Endothelial cell of umbilical vein (primary cell): ENCODE measurements at regions not wholly inside any gene's neighbourhood (a gene's known extent, or its start where the extent isn't known, plus 50 kb on each side); places are given as distances from the start of the nearest gene placed in this dataset.

Source experiments
- BruUV-seq: library from RNA; stranded (reverse); fragments of 400-500 nt; replicated peaks from 2 replicates; lab custom pipeline; 2021; lab: Mats Ljungman, UMichigan
- CTCF ChIA-PET: fragments of 300-600, 350-600 bp; sonication (Branson Sonifier 250); formaldehyde crosslinking; loops from one replicate; lab custom pipeline; 2021; ENCODE audit warnings: antibody characterized with exemption, inconsistent platforms; lab: Charles Lee
- POLR2A ChIA-PET: fragments of 300-600, 350-600 bp; sonication (Branson Sonifier 250); formaldehyde crosslinking; loops from one replicate; lab custom pipeline; 2021; ENCODE audit warnings: antibody characterized with exemption, inconsistent platforms; lab: Charles Lee
- DNase-seq: peaks from one replicate; pipeline ENCODE4 v3.0.0-alpha.2; 2011; ENCODE audit warnings: low read depth, low spot score
- FAIRE-seq: peaks from 2 replicates; lab custom pipeline; 2011; peaks lifted over from hg19 to GRCh38; lab: Jason Lieb, UNC
- H2AFZ ChIP-seq: 2 replicates; pipeline ENCODE4 v1.6.0; 2012; ENCODE audit warnings: low read depth, low read length, control low read depth, inconsistent platforms
- H3K27ac ChIP-seq: 2 replicates; pipeline ENCODE4 v1.5.1; 2011; ENCODE audit warnings: low read depth, mild to moderate bottlenecking, control low read depth, low read length, moderate library complexity; ENCODE audit not compliant: insufficient read depth
- H3K27me3 ChIP-seq, 2 experiments: 2 replicates each; pipeline versions ENCODE4 v1.6.0 to v1.6.1; 2011; ENCODE audit warnings: low read length in 2 of 2, mixed read lengths in 1 of 2; ENCODE audit not compliant: control insufficient read depth in 2 of 2, insufficient read depth in 2 of 2
- H3K36me3 ChIP-seq, 2 experiments: 2 replicates in 1 of 2; 3 replicates in 1 of 2; pipeline ENCODE4 v1.5.1; 2011; ENCODE audit warnings: low read length in 2 of 2, mild to moderate bottlenecking in 1 of 2, moderate library complexity in 1 of 2; ENCODE audit not compliant: control insufficient read depth in 2 of 2, insufficient read depth in 2 of 2; ENCODE audit errors: extremely low read depth in 1 of 2
- H3K4me1 ChIP-seq: 3 replicates; pipeline ENCODE4 v1.5.1; 2011; ENCODE audit warnings: mild to moderate bottlenecking, low read length; ENCODE audit not compliant: control insufficient read depth, insufficient read depth; ENCODE audit errors: extremely low read depth
- H3K4me2 ChIP-seq: 2 replicates; pipeline ENCODE4 v1.6.1; 2011; ENCODE audit warnings: low read length, control low read depth, mixed read lengths; ENCODE audit not compliant: insufficient read depth
- H3K4me3 ChIP-seq, 3 experiments: fragments of 200-600 bp in 1 of 3; sonication (generic), shearing (Covaris generic) in 1 of 3; replicated peaks in 1 of 3; 2 replicates each; pipeline ENCODE4 v1.5.1; 2011 to 2016; ENCODE audit warnings: control low read depth in 3 of 3, low read length in 3 of 3, mild to moderate bottlenecking in 2 of 3, inconsistent platforms in 1 of 3, low read depth in 1 of 3, moderate library complexity in 1 of 3; ENCODE audit not compliant: insufficient read depth in 1 of 3
- H3K79me2 ChIP-seq: 2 replicates; pipeline ENCODE4 v1.6.0; 2012; ENCODE audit warnings: low read length, inconsistent platforms; ENCODE audit not compliant: control insufficient read depth, insufficient read depth
- H3K9ac ChIP-seq: replicated peaks from 2 replicates; pipeline ENCODE3; 2011; ENCODE audit warnings: low read length, control low read depth; ENCODE audit not compliant: insufficient read depth; ENCODE audit errors: extremely low read depth
- H3K9me1 ChIP-seq: replicated peaks from 3 replicates; pipeline ENCODE4 v1.6.0; 2011; ENCODE audit warnings: mild to moderate bottlenecking, low read length; ENCODE audit not compliant: control insufficient read depth, insufficient read depth; ENCODE audit errors: extremely low read depth
- H3K9me3 ChIP-seq: replicated peaks from 2 replicates; pipeline ENCODE4 v1.5.1; 2012; ENCODE audit warnings: low read length, inconsistent platforms; ENCODE audit not compliant: control insufficient read depth, insufficient read depth
- H4K20me1 ChIP-seq: replicated peaks from 2 replicates; pipeline ENCODE3; 2011; ENCODE audit warnings: mild to moderate bottlenecking, low read length; ENCODE audit not compliant: control insufficient read depth, insufficient read depth; ENCODE audit errors: extremely low read depth
- CTCF ChIP-seq, 2 donors: IDR thresholded peaks; 1 replicate in 1 of 2; 2 replicates in 1 of 2; pipeline ENCODE4 v1.5.1; 2011; ENCODE audit warnings: low read length in 2 of 2, mild to moderate bottlenecking in 2 of 2, moderate library complexity in 2 of 2, control low read depth in 1 of 2, inconsistent platforms in 1 of 2, low read depth in 1 of 2; ENCODE audit not compliant: insufficient read depth in 1 of 2; ENCODE audit errors: extremely low read depth in 1 of 2
- EZH2 ChIP-seq: IDR thresholded peaks from 2 replicates; pipeline ENCODE4 v1.6.1; 2012; ENCODE audit warnings: borderline replicate concordance, low read depth, mild to moderate bottlenecking, moderate library complexity, low read length, inconsistent platforms; ENCODE audit not compliant: severe bottlenecking
- FOS ChIP-seq: IDR thresholded peaks from 2 replicates; pipeline ENCODE4 v1.6.1; 2011; ENCODE audit warnings: mild to moderate bottlenecking, low read length, moderate library complexity, borderline replicate concordance; ENCODE audit not compliant: insufficient read depth
- GATA2 ChIP-seq: IDR thresholded peaks from 2 replicates; pipeline ENCODE4 v1.7.0; 2011; ENCODE audit warnings: low read depth, mild to moderate bottlenecking, moderate library complexity, mixed read lengths, low read length; ENCODE audit not compliant: insufficient read length, insufficient read depth
- JUN ChIP-seq: IDR thresholded peaks from 2 replicates; pipeline ENCODE4 v1.6.1; 2011; ENCODE audit warnings: borderline replicate concordance, low read depth; ENCODE audit not compliant: insufficient read length, insufficient read depth
- MYC ChIP-seq: IDR thresholded peaks from one replicate; pipeline ENCODE4 v1.6.1; 2011; ENCODE audit warnings: mild to moderate bottlenecking, low read depth, low read length
- POLR2A ChIP-seq: IDR thresholded peaks from 2 replicates; pipeline ENCODE4 v1.6.1; 2012; ENCODE audit warnings: low read depth, mild to moderate bottlenecking, control low read depth, low read length
- POLR2AphosphoS5 ChIP-seq: IDR thresholded peaks from 2 replicates; pipeline ENCODE4 v1.6.1; 2012; ENCODE audit warnings: low read depth, mild to moderate bottlenecking, control low read depth, low read length, moderate library complexity; ENCODE audit not compliant: insufficient read depth
- dilution Hi-C: fragments of 300-500 bp; cut with MboI; formaldehyde crosslinking; loops from one replicate; pipeline ENCODE4 v1.15.0; 2019; ENCODE audit warnings: low sequenced_read_pairs; ENCODE audit not compliant: extremely low pct_ligation_motif_present
- intact Hi-C: fragments of 100-400 bp; cut with micrococcal nuclease; formaldehyde crosslinking; loops from one replicate; pipeline ENCODE4 v1.10.0; 2022
- TF ChIP-seq, protein P1 (sequence below): IDR thresholded peaks from 2 replicates; pipeline ENCODE4 v1.6.1; 2011; ENCODE audit not compliant: insufficient read depth, insufficient read length

DNA sequence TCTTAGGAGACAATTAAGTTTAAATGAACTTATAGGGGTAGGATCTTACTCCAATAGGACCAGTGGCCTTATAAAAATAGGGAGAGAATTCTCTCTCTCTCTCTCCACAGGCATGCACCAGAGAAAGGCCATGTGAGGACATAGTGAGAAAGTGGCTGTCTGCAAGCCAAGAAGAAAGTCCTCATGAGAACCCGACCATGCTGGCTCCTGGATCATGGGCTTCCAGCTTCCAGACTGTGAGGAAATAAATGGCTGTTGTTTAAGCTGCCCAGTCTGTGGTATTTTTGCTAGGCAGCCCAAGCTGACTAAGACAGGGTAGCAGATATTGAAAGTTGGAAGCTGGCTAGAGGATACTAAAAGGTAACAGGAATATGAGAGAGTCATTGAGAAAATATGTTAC lies 454.0 kb downstream of the NBAS start:
- intact Hi-C loops (no loop called here), dilution Hi-C loops (no loop called here)
- no peak for FAIRE-seq
- no peaks in the 10 kb centered on the region for H3K79me2 ChIP-seq
- H3K4me1 ChIP-seq = no peaks in the 10 kb centered on the region
- no peak overlapping the region for H3K4me3 ChIP-seq
- no peaks in the 10 kb centered on the region for H3K27me3 ChIP-seq
- no peaks in the 10 kb centered on the region for H3K36me3 ChIP-seq
- ChIA-PET POLR2A (no interaction called here), CTCF (no interaction called here)
- no peak overlapping the region for H2AFZ ChIP-seq
- H3K27ac ChIP-seq = no peak overlapping the region
- H3K9me1 ChIP-seq = no peaks in the 10 kb centered on the region
- no peak overlapping the region for H3K9ac ChIP-seq
- no peak for TF ChIP-seq GATA2
- no peak overlapping the region for H3K4me2 ChIP-seq
- BruUV-seq = no TSS peak
- no peak for DNase-seq
- H3K9me3 ChIP-seq = no peaks in the 10 kb centered on the region
- no peaks in the 10 kb centered on the region for H4K20me1 ChIP-seq

DNA sequence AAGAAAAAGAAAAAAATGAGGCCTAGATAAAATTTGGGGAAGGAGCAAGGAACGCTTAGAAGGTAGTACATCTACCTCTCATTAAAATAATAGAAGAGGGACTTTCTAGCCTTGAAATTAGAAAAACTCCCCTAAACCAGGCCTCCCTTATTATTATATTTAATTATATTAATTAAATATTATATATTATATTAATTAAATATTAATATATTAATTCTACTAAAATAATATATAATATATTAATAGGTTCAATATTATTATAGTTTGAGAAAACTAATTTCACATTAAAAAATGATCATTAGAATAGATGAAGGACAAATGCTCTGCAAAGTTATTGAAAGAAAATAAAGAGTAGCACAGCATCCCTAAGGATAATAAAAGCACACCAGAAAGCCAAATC lies 449.4 kb downstream of the NBAS start:
- dilution Hi-C loops = no loop called here
- ChIA-PET CTCF (no interaction called here), POLR2A (no interaction called here)
- Histone ChIP-seq H3K27me3 (no peaks in the 10 kb centered on the region), H3K79me2 (no peaks in the 10 kb centered on the region), H3K9me3 (no peaks in the 10 kb centered on the region), H3K9me1 (no peaks in the 10 kb centered on the region), H3K4me3 (no peak overlapping the region), H2AFZ (no peak overlapping the region), H3K4me1 (no peaks in the 10 kb centered on the region), H3K36me3 (no peaks in the 10 kb centered on the region), H4K20me1 (no peaks in the 10 kb centered on the region), H3K4me2 (no peak overlapping the region), H3K9ac (no peak overlapping the region), H3K27ac (no peak overlapping the region)
- intact Hi-C loops = no loop called here
- no peak for TF ChIP-seq POLR2AphosphoS5
- TF ChIP-seq FOS = no peak
- no peak for TF ChIP-seq MYC
- no peak for TF ChIP-seq GATA2
- TF ChIP-seq CTCF (IDR thresholded peaks at IDR 0.05; ENCODE audit: extremely low read depth in 1 of 2, insufficient read depth in 1 of 2, low read depth in 1 of 2, low read length in 2 of 2) = no peak
- no peak for TF ChIP-seq POLR2A
- TF ChIP-seq JUN = no peak
- TF ChIP-seq EZH2 = no peak
- TF ChIP-seq, protein P1, sequence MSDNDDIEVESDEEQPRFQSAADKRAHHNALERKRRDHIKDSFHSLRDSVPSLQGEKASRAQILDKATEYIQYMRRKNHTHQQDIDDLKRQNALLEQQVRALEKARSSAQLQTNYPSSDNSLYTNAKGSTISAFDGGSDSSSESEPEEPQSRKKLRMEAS = no peak
- no TSS peak for BruUV-seq
- DNase-seq (no peak), FAIRE-seq (no peak)
